HS-5 (cell line): ENCODE measurements at regions not wholly inside any gene's neighbourhood (a gene's known extent, or its start where the extent isn't known, plus 50 kb on each side); places are given as distances from the start of the nearest gene placed in this dataset.

ENCODE experiments used
- DNase-seq: peaks from one replicate; pipeline ENCODE4 v3.0.0-alpha.2; 2012; ENCODE audit warnings: low read depth

GRCh38 chr5:155068616-155069100 is 55.1 kb downstream of the KIF4B start:
- DNase-seq, result no peak

- DNase-seq, result peak; percentile 16
Measured at GRCh38 chr5:155069961-155070360, 56.4 kb downstream of the KIF4B start.

GRCh38 chr5:155070781-155071180 is 57.2 kb downstream of the KIF4B start:
- no peak for DNase-seq

GRCh38 chr5:155076379-155076778 is 62.8 kb downstream of the KIF4B start:
- DNase-seq, result no peak

GRCh38 chr5:155079698-155080097 is 66.1 kb downstream of the KIF4B start:
- DNase-seq, result no peak

GRCh38 chr5:155080721-155081120 is 67.2 kb downstream of the KIF4B start:
- DNase-seq, result no peak

GRCh38 chr5:155081618-155082017 is 68.1 kb downstream of the KIF4B start:
- no peak for DNase-seq

- peak; percentile 73 for DNase-seq
Measured at GRCh38 chr5:155082401-155082800, 68.8 kb downstream of the KIF4B start.

- no peak for DNase-seq
Measured at GRCh38 chr5:155085282-155085989, 71.9 kb downstream of the KIF4B start.

- DNase-seq, result no peak
Measured at GRCh38 chr5:155087036-155087435, 73.5 kb downstream of the KIF4B start.

- DNase-seq, result no peak
Measured at GRCh38 chr5:155088811-155089210, 75.3 kb downstream of the KIF4B start.

- no peak for DNase-seq
Measured at GRCh38 chr5:155089643-155090042, 76.1 kb downstream of the KIF4B start.

GRCh38 chr5:155091063-155091648 is 77.6 kb downstream of the KIF4B start:
- DNase-seq, result no peak

GRCh38 chr5:155091768-155092717 is 78.5 kb downstream of the KIF4B start:
- DNase-seq, result no peak

GRCh38 chr5:155094455-155094854 is 80.9 kb downstream of the KIF4B start:
- DNase-seq, result no peak

- DNase-seq, result no peak
Measured at GRCh38 chr5:155097995-155098394, 84.4 kb downstream of the KIF4B start.

GRCh38 chr5:155098433-155098832 is 84.9 kb downstream of the KIF4B start:
- DNase-seq, result no peak

GRCh38 chr5:155101697-155102096 is 88.1 kb downstream of the KIF4B start:
- no peak for DNase-seq

- no peak for DNase-seq
Measured at GRCh38 chr5:155103146-155103545, 89.6 kb downstream of the KIF4B start.

- no peak for DNase-seq
Measured at GRCh38 chr5:155104441-155104840, 90.9 kb downstream of the KIF4B start.

GRCh38 chr5:155106221-155106620 is 92.7 kb downstream of the KIF4B start:
- DNase-seq, result no peak

- no peak for DNase-seq
Measured at GRCh38 chr5:155113888-155114287, 100.3 kb downstream of the KIF4B start.

- no peak for DNase-seq
Measured at GRCh38 chr5:155114655-155115054, 101.1 kb downstream of the KIF4B start.
